ENCODE measurements at regions not wholly inside any gene's neighbourhood (a gene's known extent, or its start where the extent isn't known, plus 50 kb on each side); places are given as distances from the start of the nearest gene placed in this dataset.

GRCh38 chr6:125358898-125359297 is 57.1 kb upstream of the HDDC2 start:
- no peak for TF ChIP-seq EZH2phosphoT487 (IDR thresholded peaks at IDR 0.05; ENCODE audit: borderline replicate concordance)
- TF ChIP-seq, protein P1, sequence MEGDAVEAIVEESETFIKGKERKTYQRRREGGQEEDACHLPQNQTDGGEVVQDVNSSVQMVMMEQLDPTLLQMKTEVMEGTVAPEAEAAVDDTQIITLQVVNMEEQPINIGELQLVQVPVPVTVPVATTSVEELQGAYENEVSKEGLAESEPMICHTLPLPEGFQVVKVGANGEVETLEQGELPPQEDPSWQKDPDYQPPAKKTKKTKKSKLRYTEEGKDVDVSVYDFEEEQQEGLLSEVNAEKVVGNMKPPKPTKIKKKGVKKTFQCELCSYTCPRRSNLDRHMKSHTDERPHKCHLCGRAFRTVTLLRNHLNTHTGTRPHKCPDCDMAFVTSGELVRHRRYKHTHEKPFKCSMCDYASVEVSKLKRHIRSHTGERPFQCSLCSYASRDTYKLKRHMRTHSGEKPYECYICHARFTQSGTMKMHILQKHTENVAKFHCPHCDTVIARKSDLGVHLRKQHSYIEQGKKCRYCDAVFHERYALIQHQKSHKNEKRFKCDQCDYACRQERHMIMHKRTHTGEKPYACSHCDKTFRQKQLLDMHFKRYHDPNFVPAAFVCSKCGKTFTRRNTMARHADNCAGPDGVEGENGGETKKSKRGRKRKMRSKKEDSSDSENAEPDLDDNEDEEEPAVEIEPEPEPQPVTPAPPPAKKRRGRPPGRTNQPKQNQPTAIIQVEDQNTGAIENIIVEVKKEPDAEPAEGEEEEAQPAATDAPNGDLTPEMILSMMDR (conservative IDR thresholded peaks at IDR 0.05; ENCODE audit: low read length): no peak
- no peaks in the 10 kb centered on the region for H3K79me2 ChIP-seq (ENCODE audit: insufficient read depth, low read length)
- peaks cover 15% of the 10 kb centered on the region for H3K4me1 ChIP-seq (ENCODE audit: insufficient read depth, low read length, poor library complexity, severe bottlenecking)
- no peaks in the 10 kb centered on the region for H3K9me3 ChIP-seq (ENCODE audit: insufficient read depth, low read depth, low read length)
- H4K20me1 ChIP-seq (ENCODE audit: insufficient read depth, low read length, poor library complexity, severe bottlenecking): no peaks in the 10 kb centered on the region
- no peaks in the 10 kb centered on the region for H3F3A ChIP-seq (ENCODE audit: low read depth)
- no peaks in the 10 kb centered on the region for H3K27me3 ChIP-seq (ENCODE audit: insufficient read depth, low read length, poor library complexity, severe bottlenecking)
- H3K36me3 ChIP-seq (ENCODE audit: insufficient read depth, low read length): no peaks in the 10 kb centered on the region
- H3K9ac ChIP-seq (ENCODE audit: low read depth, low read length, poor library complexity, severe bottlenecking): no peak overlapping the region
- no peak overlapping the region for H2AFZ ChIP-seq (ENCODE audit: low read length)
- no peak overlapping the region for H3K4me2 ChIP-seq (ENCODE audit: low read depth, low read length, poor library complexity, severe bottlenecking)
- H3K4me3 ChIP-seq (ENCODE audit: low read length, poor library complexity, severe bottlenecking): no peak overlapping the region
- no peaks in the 10 kb centered on the region for H3K9me2 ChIP-seq (replicated peaks; ENCODE audit: low read depth, low read length)

GRCh38 chr6:125361868-125362267 is 60.1 kb upstream of the HDDC2 start:
- Histone ChIP-seq H3K36me3 (ENCODE audit: insufficient read depth, low read length) (no peaks in the 10 kb centered on the region), H3K9ac (ENCODE audit: low read depth, low read length, poor library complexity, severe bottlenecking) (no peak overlapping the region), H3K27me3 (ENCODE audit: insufficient read depth, low read length, poor library complexity, severe bottlenecking) (no peaks in the 10 kb centered on the region), H3K4me2 (ENCODE audit: low read depth, low read length, poor library complexity, severe bottlenecking) (no peak overlapping the region), H4K20me1 (ENCODE audit: insufficient read depth, low read length, poor library complexity, severe bottlenecking) (no peaks in the 10 kb centered on the region), H3F3A (ENCODE audit: low read depth) (no peaks in the 10 kb centered on the region), H3K4me1 (ENCODE audit: insufficient read depth, low read length, poor library complexity, severe bottlenecking) (peaks cover 11% of the 10 kb centered on the region), H3K79me2 (ENCODE audit: insufficient read depth, low read length) (no peaks in the 10 kb centered on the region), H2AFZ (ENCODE audit: low read length) (no peak overlapping the region), H3K9me3 (ENCODE audit: insufficient read depth, low read depth, low read length) (no peaks in the 10 kb centered on the region), H3K9me2 (replicated peaks; ENCODE audit: low read depth, low read length) (no peaks in the 10 kb centered on the region), H3K4me3 (ENCODE audit: low read length, poor library complexity, severe bottlenecking) (no peak overlapping the region)
- TF ChIP-seq, protein P1 (conservative IDR thresholded peaks at IDR 0.05; ENCODE audit: low read length): no peak
- TF ChIP-seq EZH2phosphoT487 (IDR thresholded peaks at IDR 0.05; ENCODE audit: borderline replicate concordance): no peak

GRCh38 chr6:125363039-125363823 is 61.5 kb upstream of the HDDC2 start:
- H3K9me3 ChIP-seq (ENCODE audit: insufficient read depth, low read depth, low read length): no peaks in the 10 kb centered on the region
- H3K27me3 ChIP-seq (ENCODE audit: insufficient read depth, low read length, poor library complexity, severe bottlenecking): no peaks in the 10 kb centered on the region
- H4K20me1 ChIP-seq (ENCODE audit: insufficient read depth, low read length, poor library complexity, severe bottlenecking): no peaks in the 10 kb centered on the region
- H3K4me2 ChIP-seq (ENCODE audit: low read depth, low read length, poor library complexity, severe bottlenecking): no peak overlapping the region
- no peaks in the 10 kb centered on the region for H3K36me3 ChIP-seq (ENCODE audit: insufficient read depth, low read length)
- H3K4me1 ChIP-seq (ENCODE audit: insufficient read depth, low read length, poor library complexity, severe bottlenecking): no peaks in the 10 kb centered on the region
- H3K4me3 ChIP-seq (ENCODE audit: low read length, poor library complexity, severe bottlenecking): no peak overlapping the region
- no peaks in the 10 kb centered on the region for H3K9me2 ChIP-seq (replicated peaks; ENCODE audit: low read depth, low read length)
- H3K79me2 ChIP-seq (ENCODE audit: insufficient read depth, low read length): no peaks in the 10 kb centered on the region
- no peak overlapping the region for H3K9ac ChIP-seq (ENCODE audit: low read depth, low read length, poor library complexity, severe bottlenecking)
- TF ChIP-seq, protein P1 (conservative IDR thresholded peaks at IDR 0.05; ENCODE audit: low read length): no peak
- TF ChIP-seq EZH2phosphoT487 (IDR thresholded peaks at IDR 0.05; ENCODE audit: borderline replicate concordance): no peak
- H3F3A ChIP-seq (ENCODE audit: low read depth): no peaks in the 10 kb centered on the region
- H2AFZ ChIP-seq (ENCODE audit: low read length): no peak overlapping the region

All from Loucy (cell line).